SH-SY5Y (cell line): ENCODE measurements at regions not wholly inside any gene's neighbourhood (a gene's known extent, or its start where the extent isn't known, plus 50 kb on each side); places are given as distances from the start of the nearest gene placed in this dataset.

Experiments used
- GATA2 ChIP-seq: IDR thresholded peaks from 2 replicates; pipeline ENCODE4 v1.6.1; 2011; ENCODE audit warnings: mild to moderate bottlenecking, low read depth, low read length
- GATA3 ChIP-seq: IDR thresholded peaks from 2 replicates; pipeline ENCODE4 v1.6.1; 2011; ENCODE audit warnings: low read depth, mild to moderate bottlenecking, low read length, moderate library complexity

- TF ChIP-seq GATA2 (no peak), GATA3 (no peak)
Measured at GRCh38 chr9:106445107-106445506, 417.9 kb upstream of the ZNF462 start.
